ENCODE measurements at regions not wholly inside any gene's neighbourhood (a gene's known extent, or its start where the extent isn't known, plus 50 kb on each side); places are given as distances from the start of the nearest gene placed in this dataset.

DNA sequence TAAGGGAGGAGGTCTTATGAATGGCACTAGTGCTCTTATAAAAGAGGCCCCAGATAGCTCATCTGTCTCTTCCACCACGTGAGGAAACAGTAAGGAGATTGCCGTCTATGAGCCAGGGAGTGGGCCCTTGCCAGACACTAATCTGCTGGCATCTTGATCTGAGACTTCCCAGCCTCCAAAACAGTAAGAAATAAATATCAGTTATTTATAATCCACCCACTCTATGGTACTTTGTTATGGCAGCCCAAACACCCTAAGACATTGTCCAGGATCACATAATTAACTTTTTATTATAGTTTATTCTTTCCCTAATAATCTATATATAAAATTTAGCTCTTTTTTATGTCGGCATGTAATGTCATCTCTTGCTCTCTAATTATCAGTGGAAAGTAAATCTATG lies 144.0 kb upstream of the IRF2BP2 start:
- no peak for ATAC-seq
- Histone ChIP-seq H3K36me3 (no peaks in the 10 kb centered on the region), H3K9me3 (no peaks in the 10 kb centered on the region), H3K4me1 (peaks cover 9% of the 10 kb centered on the region), H3K4me3 (no peak overlapping the region), H3K27ac (no peak overlapping the region), H3K27me3 (no peaks in the 10 kb centered on the region)
- TF ChIP-seq, protein P1, sequence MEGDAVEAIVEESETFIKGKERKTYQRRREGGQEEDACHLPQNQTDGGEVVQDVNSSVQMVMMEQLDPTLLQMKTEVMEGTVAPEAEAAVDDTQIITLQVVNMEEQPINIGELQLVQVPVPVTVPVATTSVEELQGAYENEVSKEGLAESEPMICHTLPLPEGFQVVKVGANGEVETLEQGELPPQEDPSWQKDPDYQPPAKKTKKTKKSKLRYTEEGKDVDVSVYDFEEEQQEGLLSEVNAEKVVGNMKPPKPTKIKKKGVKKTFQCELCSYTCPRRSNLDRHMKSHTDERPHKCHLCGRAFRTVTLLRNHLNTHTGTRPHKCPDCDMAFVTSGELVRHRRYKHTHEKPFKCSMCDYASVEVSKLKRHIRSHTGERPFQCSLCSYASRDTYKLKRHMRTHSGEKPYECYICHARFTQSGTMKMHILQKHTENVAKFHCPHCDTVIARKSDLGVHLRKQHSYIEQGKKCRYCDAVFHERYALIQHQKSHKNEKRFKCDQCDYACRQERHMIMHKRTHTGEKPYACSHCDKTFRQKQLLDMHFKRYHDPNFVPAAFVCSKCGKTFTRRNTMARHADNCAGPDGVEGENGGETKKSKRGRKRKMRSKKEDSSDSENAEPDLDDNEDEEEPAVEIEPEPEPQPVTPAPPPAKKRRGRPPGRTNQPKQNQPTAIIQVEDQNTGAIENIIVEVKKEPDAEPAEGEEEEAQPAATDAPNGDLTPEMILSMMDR (IDR thresholded peaks at IDR 0.05), result no peak
- DNase-seq, result no peak
- intact Hi-C loops (cut with DNase I), result no loop called here

DNA sequence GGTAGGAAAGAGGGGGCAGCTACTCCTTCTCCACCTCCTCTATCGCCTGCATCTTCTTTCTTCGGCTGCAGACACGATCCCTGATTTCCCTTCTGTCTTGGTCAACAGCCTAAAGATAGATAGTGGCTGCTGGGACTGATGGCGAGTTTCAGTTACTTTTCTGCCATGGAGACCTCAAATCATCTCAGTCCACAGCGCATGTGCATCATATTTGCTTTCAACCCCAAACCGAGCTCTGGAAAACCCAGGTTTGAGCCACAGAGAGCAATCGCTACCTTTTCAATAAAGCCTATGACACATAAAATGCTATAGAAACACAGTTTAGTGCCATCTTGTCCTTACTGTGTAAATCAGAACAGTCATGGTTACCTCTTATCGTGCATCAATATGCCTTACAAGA lies 142.9 kb upstream of the IRF2BP2 start:
- Histone ChIP-seq H3K27ac (no peak overlapping the region), H3K9me3 (no peaks in the 10 kb centered on the region), H3K4me3 (no peak overlapping the region), H3K4me1 (peaks cover 9% of the 10 kb centered on the region), H3K27me3 (no peaks in the 10 kb centered on the region), H3K36me3 (no peaks in the 10 kb centered on the region)
- TF ChIP-seq, protein P1 (IDR thresholded peaks at IDR 0.05), result no peak
- intact Hi-C loops (cut with DNase I), result no loop called here
- ATAC-seq (no peak), DNase-seq (no peak)

DNA sequence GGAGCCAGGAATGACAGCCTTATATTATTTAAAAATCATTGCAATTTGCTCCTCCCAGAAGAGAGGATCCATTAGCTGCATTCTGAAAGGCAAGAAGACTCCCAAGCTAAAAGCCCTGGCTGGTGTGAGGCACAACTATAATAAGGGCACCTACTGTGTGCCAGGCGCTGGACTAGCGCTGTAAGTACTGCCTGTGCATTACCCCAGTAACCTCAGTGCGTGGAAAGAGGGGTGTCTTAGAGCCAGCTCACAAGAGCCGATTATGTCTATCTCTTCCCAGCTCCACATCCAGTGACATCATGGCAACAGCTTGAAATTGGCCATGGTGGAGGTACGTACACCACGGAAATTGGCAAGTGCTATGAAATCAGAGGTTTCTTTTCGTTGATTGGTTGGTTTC lies 141.7 kb upstream of the IRF2BP2 start:
- no peak overlapping the region for H3K4me3 ChIP-seq
- DNase-seq (no peak), ATAC-seq (no peak)
- H3K9me3 ChIP-seq, result no peaks in the 10 kb centered on the region
- H3K36me3 ChIP-seq, result no peaks in the 10 kb centered on the region
- intact Hi-C loops (cut with DNase I), result no loop called here
- no peaks in the 10 kb centered on the region for H3K27me3 ChIP-seq
- no peak overlapping the region for H3K27ac ChIP-seq
- TF ChIP-seq, protein P1 (IDR thresholded peaks at IDR 0.05), result no peak
- peaks cover 9% of the 10 kb centered on the region for H3K4me1 ChIP-seq

DNA sequence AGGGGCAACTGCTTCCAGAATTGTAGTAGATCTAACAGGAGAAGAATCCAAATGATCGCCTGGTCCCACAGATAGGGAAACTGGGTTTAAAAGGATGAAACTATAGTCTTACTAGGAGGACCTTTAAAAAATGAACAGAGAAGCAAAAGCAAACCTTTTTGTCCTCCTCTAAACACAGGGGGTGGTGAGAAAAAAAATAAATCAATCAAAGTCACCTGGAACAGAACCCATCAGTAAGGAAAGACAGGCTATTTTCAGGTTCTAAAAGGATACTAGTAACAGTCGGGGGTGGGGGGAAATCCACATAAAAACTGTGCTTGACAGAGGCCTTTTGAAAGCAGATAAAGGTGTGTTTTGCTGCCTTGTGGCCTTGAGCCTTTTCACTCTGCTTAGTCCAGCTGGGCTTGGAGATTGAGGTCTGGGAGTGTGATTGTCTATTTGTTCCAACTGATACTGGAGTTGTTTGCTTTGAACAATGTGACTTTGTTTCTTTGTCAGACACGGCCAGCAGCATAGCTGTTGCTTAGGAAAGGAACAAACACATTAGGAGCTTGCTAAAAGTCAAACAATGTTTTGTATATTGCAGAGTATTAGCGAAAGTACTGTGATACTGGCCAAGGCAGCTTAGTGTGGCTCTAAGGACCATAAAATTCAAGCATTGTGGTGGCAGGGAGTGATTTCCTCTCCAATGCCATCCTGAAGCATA lies 141.1 kb upstream of the IRF2BP2 start:
- DNase-seq, result no peak
- no peaks in the 10 kb centered on the region for H3K9me3 ChIP-seq
- no peaks in the 10 kb centered on the region for H3K27me3 ChIP-seq
- no peak overlapping the region for H3K27ac ChIP-seq
- intact Hi-C loops (cut with DNase I), result no loop called here
- TF ChIP-seq, protein P1 (IDR thresholded peaks at IDR 0.05), result no peak
- H3K36me3 ChIP-seq, result no peaks in the 10 kb centered on the region
- peaks cover 9% of the 10 kb centered on the region for H3K4me1 ChIP-seq
- H3K4me3 ChIP-seq, result no peak overlapping the region
- no peak for ATAC-seq

DNA sequence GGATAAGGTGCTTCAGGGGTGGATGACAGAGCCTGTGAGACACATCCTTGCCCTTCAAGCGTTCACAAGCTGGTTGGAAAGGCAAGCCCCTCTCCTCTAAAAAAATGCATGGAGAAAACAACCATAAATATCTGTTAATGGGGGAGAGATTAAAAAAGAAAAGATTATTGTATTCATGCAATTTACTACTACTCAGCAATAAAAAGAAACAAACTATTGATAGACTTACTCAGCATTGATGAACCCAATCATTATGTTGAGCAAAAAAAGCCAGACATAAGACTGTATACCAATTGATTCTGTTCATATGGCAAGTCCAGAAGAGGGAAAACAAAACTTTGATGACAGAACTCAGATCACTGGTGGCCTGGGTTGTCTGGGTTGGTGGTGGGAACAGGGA lies 138.7 kb upstream of the IRF2BP2 start:
- no peaks in the 10 kb centered on the region for H3K9me3 ChIP-seq
- TF ChIP-seq, protein P1 (IDR thresholded peaks at IDR 0.05), result no peak
- no peaks in the 10 kb centered on the region for H3K4me1 ChIP-seq
- intact Hi-C loops (cut with DNase I), result no loop called here
- DNase-seq (no peak), ATAC-seq (no peak)
- no peak overlapping the region for H3K27ac ChIP-seq
- H3K36me3 ChIP-seq, result no peaks in the 10 kb centered on the region
- no peak overlapping the region for H3K4me3 ChIP-seq
- no peaks in the 10 kb centered on the region for H3K27me3 ChIP-seq

DNA sequence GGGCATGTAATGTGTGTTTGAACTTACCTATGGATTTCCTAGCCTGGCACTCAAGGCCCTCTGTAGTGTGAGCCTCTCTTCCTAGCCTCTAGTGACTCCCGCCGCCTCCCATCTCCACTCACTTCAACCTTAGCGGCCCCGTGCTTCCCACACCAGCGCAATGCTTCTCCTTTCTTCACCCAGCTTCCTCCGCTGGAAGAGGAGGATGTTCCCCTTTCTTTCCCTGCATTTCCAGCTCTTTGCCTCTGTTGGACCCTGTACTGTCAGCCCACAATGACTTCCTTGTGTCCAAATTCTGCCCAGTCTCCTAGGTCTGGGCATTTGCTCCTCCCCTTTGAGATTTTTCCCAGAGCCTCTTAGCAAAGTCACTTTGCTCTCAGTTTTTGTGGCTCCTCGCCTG lies 138.1 kb upstream of the IRF2BP2 start:
- Histone ChIP-seq H3K9me3 (no peaks in the 10 kb centered on the region), H3K27ac (no peak overlapping the region), H3K27me3 (no peaks in the 10 kb centered on the region), H3K36me3 (no peaks in the 10 kb centered on the region), H3K4me1 (no peaks in the 10 kb centered on the region), H3K4me3 (no peak overlapping the region)
- TF ChIP-seq, protein P1 (IDR thresholded peaks at IDR 0.05), result no peak
- DNase-seq (no peak), ATAC-seq (peak; percentile 65)
- intact Hi-C loops (cut with DNase I), result no loop called here
